CD4-positive, alpha-beta T cell treated with Interleukin-17A for 4 hours (primary cell): ENCODE measurements at regions not wholly inside any gene's neighbourhood (a gene's known extent, or its start where the extent isn't known, plus 50 kb on each side); places are given as distances from the start of the nearest gene placed in this dataset.
"Not testable (repeated sequence)": the region's sequence is repeated elsewhere in the genome, so short reads cannot be mapped to it uniquely, and the experiment has no call there.

ENCODE experiments used
- DNase-seq: peaks from one replicate; pipeline ENCODE4 v3.0.0-alpha.2; 2020; ENCODE audit warnings: mixed read lengths

- DNase-seq, result no peak
Measured at GRCh38 chr17:14459955-14460354, 159.1 kb downstream of the HS3ST3B1 start.

- DNase-seq, result peak; percentile 31
Measured at GRCh38 chr17:14458724-14459123, 157.8 kb downstream of the HS3ST3B1 start.

- DNase-seq, result no peak
Measured at GRCh38 chr17:14454746-14455145, 153.9 kb downstream of the HS3ST3B1 start.

GRCh38 chr17:14452856-14453255, 152.0 kb downstream of the HS3ST3B1 start:
- DNase-seq, result no peak

GRCh38 chr17:14451729-14452191, 150.9 kb downstream of the HS3ST3B1 start:
- DNase-seq, result no peak

GRCh38 chr17:14448818-14449217, 147.9 kb downstream of the HS3ST3B1 start:
- no peak for DNase-seq

GRCh38 chr17:14446825-14447224, 145.9 kb downstream of the HS3ST3B1 start:
- DNase-seq, result no peak

- DNase-seq, result no peak
Measured at GRCh38 chr17:14444915-14445314, 144.0 kb downstream of the HS3ST3B1 start.

GRCh38 chr17:14442798-14443528, 142.1 kb downstream of the HS3ST3B1 start:
- no peak for DNase-seq

- no peak for DNase-seq
Measured at GRCh38 chr17:14437176-14437575, 136.3 kb downstream of the HS3ST3B1 start.

- no peak for DNase-seq
Measured at GRCh38 chr17:14436266-14436665, 135.4 kb downstream of the HS3ST3B1 start.

GRCh38 chr17:14434506-14434905, 133.6 kb downstream of the HS3ST3B1 start:
- no peak for DNase-seq

GRCh38 chr17:14432079-14432478, 131.2 kb downstream of the HS3ST3B1 start:
- DNase-seq, result no peak

- DNase-seq, result no peak
Measured at GRCh38 chr17:14429084-14429483, 128.2 kb downstream of the HS3ST3B1 start.

- DNase-seq, result peak; percentile 67
Measured at GRCh38 chr17:14428648-14429029, 127.8 kb downstream of the HS3ST3B1 start.

- peak; percentile 71 for DNase-seq
Measured at GRCh38 chr17:14427900-14428647, 127.2 kb downstream of the HS3ST3B1 start.

GRCh38 chr17:14423156-14423555, 122.3 kb downstream of the HS3ST3B1 start:
- DNase-seq, result not testable (repeated sequence)

- DNase-seq, result no peak
Measured at GRCh38 chr17:14417336-14417735, 116.5 kb downstream of the HS3ST3B1 start.

GRCh38 chr17:14409292-14409691, 108.4 kb downstream of the HS3ST3B1 start:
- no peak for DNase-seq

- DNase-seq, result no peak
Measured at GRCh38 chr17:14407541-14407940, 106.7 kb downstream of the HS3ST3B1 start.

GRCh38 chr17:14405189-14405588, 104.3 kb downstream of the HS3ST3B1 start:
- DNase-seq, result no peak
